ENCODE measurements at regions not wholly inside any gene's neighbourhood (a gene's known extent, or its start where the extent isn't known, plus 50 kb on each side); places are given as distances from the start of the nearest gene placed in this dataset.

DNA sequence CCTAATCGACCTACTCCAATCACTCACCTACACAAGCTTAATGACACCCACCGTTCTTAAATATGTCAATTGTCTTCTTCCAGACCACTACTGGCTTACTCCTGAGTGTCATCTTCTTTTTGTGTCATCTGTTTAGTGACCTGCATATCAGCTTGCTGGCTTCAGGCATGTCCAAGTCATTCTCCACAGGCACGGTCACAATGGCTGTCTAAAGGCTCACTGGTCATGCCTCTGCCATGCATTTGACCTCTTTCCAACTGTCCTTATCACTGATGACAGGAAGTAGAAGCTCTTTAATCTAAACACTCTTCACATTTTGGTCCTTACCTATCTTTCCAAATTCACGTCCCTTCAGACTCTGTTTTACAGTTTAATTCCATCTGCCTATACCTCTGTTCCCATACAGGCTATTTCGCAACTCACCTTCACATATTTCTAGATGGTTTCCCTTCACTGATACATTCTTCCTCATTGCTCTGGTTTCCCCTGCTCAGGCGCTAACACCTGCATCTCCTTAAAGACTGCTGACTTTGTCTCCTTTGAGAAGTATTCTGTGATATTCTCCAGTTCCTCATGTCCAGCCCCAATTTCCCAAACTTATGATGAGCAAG lies 217.5 kb downstream of the TRIB2 start:
- no peak overlapping the region for H3K27ac ChIP-seq
- no peaks in the 10 kb centered on the region for H3K9me3 ChIP-seq (ENCODE audit: severe bottlenecking)
- no peak overlapping the region for H3K4me3 ChIP-seq (ENCODE audit: low read depth, low read length)
- TF ChIP-seq, protein P1, sequence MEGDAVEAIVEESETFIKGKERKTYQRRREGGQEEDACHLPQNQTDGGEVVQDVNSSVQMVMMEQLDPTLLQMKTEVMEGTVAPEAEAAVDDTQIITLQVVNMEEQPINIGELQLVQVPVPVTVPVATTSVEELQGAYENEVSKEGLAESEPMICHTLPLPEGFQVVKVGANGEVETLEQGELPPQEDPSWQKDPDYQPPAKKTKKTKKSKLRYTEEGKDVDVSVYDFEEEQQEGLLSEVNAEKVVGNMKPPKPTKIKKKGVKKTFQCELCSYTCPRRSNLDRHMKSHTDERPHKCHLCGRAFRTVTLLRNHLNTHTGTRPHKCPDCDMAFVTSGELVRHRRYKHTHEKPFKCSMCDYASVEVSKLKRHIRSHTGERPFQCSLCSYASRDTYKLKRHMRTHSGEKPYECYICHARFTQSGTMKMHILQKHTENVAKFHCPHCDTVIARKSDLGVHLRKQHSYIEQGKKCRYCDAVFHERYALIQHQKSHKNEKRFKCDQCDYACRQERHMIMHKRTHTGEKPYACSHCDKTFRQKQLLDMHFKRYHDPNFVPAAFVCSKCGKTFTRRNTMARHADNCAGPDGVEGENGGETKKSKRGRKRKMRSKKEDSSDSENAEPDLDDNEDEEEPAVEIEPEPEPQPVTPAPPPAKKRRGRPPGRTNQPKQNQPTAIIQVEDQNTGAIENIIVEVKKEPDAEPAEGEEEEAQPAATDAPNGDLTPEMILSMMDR (IDR thresholded peaks at IDR 0.05; ENCODE audit: low read depth, low read length) = no peak
- no peaks in the 10 kb centered on the region for H3K36me3 ChIP-seq
- no peaks in the 10 kb centered on the region for H3K27me3 ChIP-seq (ENCODE audit: insufficient read depth, low read depth, severe bottlenecking)
- DNase-seq = no peak

DNA sequence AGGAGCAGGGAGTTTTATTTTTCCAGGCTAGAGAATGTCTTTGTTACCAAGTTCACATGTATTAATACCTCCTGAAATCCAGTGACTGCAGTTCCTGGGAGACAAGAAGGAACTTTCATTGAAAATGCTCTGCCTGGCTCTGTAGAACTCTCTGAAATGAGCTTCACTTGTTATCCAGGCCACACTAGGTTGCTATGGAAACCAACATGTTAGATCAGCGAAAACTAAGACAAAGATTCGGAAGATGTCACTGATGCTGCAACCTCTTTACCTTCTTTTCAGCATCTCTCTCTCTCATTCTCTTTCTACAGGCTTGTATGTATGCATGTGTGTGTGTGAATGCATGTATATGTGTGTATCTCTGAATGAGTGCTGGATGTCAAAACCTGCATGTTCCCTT lies 218.5 kb downstream of the TRIB2 start:
- no peak for DNase-seq
- TF ChIP-seq, protein P1 (IDR thresholded peaks at IDR 0.05; ENCODE audit: low read depth, low read length) = no peak
- Histone ChIP-seq H3K4me3 (ENCODE audit: low read depth, low read length) (no peak overlapping the region), H3K36me3 (no peaks in the 10 kb centered on the region), H3K27me3 (ENCODE audit: insufficient read depth, low read depth, severe bottlenecking) (no peaks in the 10 kb centered on the region), H3K9me3 (ENCODE audit: severe bottlenecking) (no peaks in the 10 kb centered on the region), H3K27ac (no peak overlapping the region)

DNA sequence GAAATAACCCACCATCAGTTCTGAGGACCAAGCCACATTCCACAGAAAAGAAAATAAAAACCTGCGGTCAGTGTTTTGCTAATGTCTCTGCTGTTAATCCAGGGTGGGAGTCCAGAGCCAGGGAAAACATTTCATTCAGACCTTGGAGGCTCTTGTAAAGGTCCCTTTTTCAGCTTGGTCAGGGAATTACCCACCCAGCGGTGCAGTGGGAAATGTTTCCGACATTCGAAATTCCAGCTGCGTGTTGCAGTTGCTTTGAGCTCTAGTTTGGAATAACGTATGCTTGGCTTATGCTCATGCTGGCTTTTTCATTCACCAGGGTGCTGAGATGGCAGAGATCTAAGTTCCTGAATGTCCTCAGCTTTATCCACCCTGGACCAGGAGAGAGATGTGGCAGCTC lies 219.1 kb downstream of the TRIB2 start:
- DNase-seq = no peak
- Histone ChIP-seq H3K9me3 (ENCODE audit: severe bottlenecking) (no peaks in the 10 kb centered on the region), H3K27ac (no peak overlapping the region), H3K36me3 (no peaks in the 10 kb centered on the region), H3K4me3 (ENCODE audit: low read depth, low read length) (no peak overlapping the region), H3K27me3 (ENCODE audit: insufficient read depth, low read depth, severe bottlenecking) (no peaks in the 10 kb centered on the region)
- TF ChIP-seq, protein P1 (IDR thresholded peaks at IDR 0.05; ENCODE audit: low read depth, low read length) = no peak

DNA sequence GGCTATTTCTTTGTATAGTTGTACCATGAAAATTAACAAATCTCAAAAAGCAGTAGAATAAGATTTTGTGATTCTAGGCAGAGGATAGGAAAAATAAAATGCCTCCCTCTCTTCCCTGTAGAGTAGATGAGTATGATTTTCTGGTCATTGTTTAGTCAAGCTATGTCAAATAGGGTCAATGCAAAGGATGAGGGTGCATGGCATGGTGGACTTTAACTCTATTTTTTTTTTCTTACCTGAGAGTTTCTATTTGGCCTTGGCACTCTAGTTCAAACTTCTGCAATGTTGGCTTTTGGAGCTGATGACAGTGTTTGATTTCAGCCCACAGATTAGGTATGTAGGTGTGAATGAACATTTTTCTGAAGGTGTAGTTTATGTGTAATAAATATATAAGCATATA lies 224.5 kb downstream of the TRIB2 start:
- no peak for DNase-seq
- H3K36me3 ChIP-seq = no peaks in the 10 kb centered on the region
- H3K9me3 ChIP-seq (ENCODE audit: severe bottlenecking) = no peaks in the 10 kb centered on the region
- H3K27me3 ChIP-seq (ENCODE audit: insufficient read depth, low read depth, severe bottlenecking) = no peaks in the 10 kb centered on the region
- TF ChIP-seq, protein P1 (IDR thresholded peaks at IDR 0.05; ENCODE audit: low read depth, low read length) = no peak
- no peak overlapping the region for H3K27ac ChIP-seq
- no peak overlapping the region for H3K4me3 ChIP-seq (ENCODE audit: low read depth, low read length)

DNA sequence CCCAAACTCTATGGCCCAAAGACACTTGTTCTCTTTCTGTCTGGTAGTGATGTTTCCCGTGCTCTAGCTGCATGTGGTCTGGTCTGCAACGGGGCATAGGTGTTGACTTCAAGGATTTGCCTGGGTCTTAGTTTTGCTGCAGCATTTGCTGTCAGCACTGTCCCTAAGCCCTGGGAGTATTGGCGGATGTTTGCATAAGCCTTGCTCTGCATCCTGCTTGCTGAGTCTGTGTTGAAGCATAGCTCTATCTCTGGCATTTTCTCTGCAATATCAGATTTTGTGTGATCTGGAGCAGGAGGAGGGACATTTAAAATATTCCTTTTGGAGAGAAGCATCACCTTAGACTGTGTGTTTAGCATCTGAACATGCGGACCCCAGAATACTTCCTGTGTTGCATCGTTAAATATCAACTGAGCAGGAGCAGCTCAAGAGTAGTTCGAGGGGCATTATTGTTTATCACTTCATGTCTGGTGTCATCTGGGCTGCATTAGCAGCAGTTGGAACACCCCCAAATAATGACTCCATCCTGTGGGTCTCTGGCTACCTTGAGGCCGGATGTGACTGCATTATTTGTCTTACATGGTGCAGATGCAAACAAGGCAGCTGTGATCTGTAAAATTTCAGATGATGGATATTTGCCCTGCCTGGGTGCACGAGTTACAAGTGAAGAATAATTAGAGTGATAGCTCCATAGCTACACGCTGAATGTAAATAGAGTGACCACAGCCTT lies 231.7 kb downstream of the TRIB2 start:
- TF ChIP-seq, protein P1 (IDR thresholded peaks at IDR 0.05; ENCODE audit: low read depth, low read length) = no peak

More for the DNA sequence above, 231.7 kb downstream of the TRIB2 start:
- no peaks in the 10 kb centered on the region for H3K36me3 ChIP-seq
- no peak overlapping the region for H3K4me3 ChIP-seq (ENCODE audit: low read depth, low read length)
- no peaks in the 10 kb centered on the region for H3K9me3 ChIP-seq (ENCODE audit: severe bottlenecking)
- DNase-seq = peak; percentile 35
- no peak overlapping the region for H3K27ac ChIP-seq
- H3K27me3 ChIP-seq (ENCODE audit: insufficient read depth, low read depth, severe bottlenecking) = no peaks in the 10 kb centered on the region
